CD1c-positive myeloid dendritic cell (primary cell): ENCODE measurements at regions not wholly inside any gene's neighbourhood (a gene's known extent, or its start where the extent isn't known, plus 50 kb on each side); places are given as distances from the start of the nearest gene placed in this dataset.
"Not testable (repeated sequence)": the region's sequence is repeated elsewhere in the genome, so short reads cannot be mapped to it uniquely, and the experiment has no call there.

ENCODE experiments used
- DNase-seq: peaks from one replicate; pipeline ENCODE4 v3.0.0-alpha.2; 2016; ENCODE audit errors: extremely low spot score

DNA sequence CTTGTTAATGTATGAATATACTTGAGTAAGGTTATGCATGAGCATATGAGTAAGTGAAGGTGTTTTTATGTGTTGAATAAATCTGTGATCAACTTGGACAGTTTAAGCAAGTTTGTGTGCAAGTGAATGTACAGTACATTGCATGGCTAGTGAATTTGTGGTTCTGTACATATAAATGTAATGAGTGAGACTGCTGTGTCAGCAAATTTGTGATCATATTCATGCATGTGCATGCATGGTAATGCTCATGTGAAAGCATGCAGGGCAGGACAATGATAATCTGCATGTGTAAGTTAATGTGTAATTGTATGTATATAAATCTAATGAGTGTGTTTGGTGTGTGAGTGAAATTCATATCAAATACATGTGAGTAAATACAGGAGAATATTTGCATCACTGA lies 188.5 kb downstream of the PWWP3B start:
- no peak for DNase-seq

DNA sequence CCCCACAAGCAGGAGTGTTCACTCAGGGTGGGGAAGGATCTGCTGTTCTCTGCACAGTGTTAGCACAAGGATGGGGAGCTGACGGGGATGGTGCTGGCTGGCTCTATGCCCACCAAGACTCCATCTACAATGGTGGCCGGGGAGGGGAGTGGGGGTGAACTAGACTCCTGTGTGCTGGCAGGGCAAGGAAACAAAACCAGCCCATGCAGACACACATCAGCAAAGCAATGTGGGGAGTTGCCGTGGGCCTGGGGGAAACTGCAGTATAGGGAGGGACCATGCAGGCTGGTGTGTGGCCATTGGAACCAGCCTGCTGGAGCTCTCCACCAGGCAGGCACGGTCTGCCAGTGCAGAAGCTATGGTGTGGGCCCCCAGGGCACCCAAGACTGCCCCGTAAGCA lies 195.1 kb downstream of the PWWP3B start:
- DNase-seq: no peak

DNA sequence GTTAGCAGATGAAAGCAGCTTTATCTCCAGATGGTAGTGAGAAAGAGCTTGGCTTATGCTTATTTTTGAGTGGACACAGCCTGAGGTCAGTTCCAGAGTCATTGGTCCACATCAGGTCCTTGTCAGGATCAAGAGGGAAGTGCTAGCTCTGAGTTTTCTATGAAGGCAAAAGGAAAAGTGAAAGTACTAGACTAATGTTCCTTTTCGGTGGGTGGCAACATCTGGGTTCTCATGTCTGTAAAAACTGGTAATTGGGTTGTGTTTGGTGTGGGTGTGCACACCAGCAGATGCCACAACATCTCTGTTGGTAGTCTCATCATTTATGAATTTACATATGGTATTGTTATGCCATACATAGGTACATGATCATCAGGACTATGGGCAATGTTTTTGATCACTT lies 210.5 kb downstream of the PWWP3B start:
- no peak for DNase-seq

DNA sequence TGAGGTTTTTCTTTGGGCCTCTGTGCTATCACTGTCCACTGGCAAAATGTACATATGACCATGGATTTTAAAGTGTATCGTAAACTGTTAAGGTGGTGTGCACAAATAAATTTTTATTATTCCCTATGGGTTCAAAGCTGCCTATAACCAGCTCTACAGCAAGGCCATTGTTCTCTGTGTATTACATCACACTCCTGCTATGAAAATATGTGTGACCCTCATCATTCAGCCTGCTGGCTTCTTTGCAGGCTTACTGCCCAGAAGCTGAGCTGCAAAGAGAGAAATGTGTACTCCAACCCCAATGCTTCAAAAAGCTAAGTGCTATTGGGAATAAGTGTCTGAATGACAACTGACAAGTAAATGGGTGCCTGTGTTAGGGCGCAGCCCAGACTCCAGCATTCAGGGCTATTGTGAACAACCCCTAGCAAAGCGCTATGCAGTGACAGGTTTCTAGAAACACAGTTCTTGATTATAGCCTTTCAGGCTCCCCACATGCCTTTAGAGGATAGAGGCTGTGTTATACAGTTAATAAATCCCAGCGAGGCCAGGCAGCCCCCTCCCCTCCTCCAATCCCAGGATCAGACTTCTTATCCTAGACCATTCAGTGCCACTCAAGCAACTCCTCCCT lies 220.4 kb upstream of the RADX start:
- no peak for DNase-seq

DNA sequence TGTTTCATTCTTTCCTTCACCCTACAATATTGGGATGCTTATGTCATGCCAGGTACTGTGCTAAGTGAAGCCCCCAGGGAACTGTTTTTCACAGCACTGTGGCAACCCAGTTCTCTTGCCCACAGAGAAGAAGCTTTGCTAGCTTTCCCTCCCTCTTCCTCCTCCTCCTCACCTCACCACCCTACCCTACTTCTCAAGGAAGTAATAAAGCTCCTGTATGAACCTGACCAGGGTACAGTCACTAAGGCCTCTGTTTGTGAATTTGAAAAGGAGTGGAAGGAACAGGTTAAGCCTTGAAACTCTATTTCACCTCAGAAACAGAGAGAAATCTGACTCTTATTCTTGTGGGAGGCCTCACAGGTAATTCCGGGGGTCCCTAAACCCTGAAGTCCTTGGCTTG lies 219.4 kb upstream of the RADX start:
- DNase-seq: no peak

DNA sequence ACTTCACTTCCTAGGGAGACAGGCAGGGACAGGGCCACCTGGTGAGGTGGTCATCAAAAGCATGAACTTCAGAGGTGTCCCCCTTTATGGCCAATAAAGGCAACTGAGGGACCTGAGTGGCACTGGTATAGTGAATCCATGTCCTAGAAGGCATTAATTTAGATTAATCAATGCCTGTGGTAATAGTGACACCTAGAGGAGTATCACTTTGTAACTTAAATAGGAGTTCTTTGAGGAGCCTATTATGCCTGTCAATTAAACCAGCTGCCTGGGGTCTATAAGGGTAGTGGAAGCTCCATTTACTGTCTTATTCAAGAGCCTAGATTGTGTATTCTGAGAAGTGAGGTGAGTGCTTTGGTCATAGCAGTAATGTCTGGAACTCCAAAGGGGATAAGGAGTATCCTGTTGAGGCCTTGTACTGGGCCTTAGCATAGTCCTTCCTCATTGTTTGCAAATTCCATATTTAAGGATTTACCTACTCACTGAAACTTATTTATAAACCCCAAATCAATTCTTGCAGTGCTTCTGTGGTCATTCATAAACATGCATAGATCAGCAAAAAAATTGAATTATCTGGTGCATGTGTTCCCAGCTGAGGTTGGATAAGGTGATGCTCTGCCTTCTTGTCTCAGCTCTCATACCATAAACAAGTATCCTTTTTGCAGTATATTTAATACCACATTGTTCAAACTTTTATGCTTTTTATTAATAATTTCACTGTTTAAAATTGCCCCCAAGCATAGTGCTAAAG lies 213.8 kb upstream of the RADX start:
- no peak for DNase-seq

DNA sequence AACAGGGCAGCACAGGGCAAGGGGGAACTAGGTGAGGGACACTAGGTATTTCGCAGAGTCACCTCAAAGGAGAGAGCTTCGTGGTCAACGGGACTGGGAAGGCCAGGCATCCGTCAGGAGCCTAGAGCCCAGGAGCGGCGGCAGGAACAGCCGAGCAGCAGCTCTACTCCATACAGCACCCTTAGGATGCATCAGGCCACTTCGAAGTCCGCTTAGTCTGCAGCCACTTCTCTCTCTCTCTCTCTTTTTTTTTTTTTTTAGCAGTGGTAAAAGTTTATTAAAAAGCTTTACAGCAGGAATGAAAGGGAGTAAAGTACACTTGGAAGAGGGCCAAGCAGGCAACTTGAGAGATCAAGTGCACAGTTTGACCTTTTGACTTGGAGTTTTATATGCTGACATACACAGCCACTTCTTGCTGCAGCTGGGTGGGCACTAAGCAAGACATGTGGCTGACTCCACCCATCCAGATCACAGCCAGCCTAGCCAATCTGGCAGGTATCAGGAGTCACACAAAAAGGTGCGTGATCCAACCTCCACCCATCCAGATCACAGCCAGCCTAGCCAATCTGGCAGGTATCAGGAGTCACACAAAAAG lies 209.7 kb upstream of the RADX start:
- no peak for DNase-seq

DNA sequence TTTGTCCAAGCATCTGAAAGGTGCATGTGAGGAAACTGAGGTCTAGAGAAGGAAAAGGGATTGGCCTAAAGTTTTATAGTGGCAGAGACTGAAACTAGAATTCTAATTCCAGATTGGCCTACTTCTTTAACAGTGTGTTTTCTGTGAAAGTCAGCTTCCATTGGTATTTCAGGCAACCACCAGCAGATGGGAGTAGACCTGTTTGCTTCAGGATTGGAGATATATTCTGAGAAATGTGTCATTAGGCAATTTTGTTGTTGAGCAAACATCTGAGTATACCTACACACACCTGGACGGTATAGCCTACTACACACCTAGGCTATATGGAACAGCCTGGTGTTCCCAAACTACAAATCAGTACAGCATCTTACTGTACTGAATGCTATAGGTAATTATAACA lies 207.3 kb upstream of the RADX start:
- no peak for DNase-seq

DNA sequence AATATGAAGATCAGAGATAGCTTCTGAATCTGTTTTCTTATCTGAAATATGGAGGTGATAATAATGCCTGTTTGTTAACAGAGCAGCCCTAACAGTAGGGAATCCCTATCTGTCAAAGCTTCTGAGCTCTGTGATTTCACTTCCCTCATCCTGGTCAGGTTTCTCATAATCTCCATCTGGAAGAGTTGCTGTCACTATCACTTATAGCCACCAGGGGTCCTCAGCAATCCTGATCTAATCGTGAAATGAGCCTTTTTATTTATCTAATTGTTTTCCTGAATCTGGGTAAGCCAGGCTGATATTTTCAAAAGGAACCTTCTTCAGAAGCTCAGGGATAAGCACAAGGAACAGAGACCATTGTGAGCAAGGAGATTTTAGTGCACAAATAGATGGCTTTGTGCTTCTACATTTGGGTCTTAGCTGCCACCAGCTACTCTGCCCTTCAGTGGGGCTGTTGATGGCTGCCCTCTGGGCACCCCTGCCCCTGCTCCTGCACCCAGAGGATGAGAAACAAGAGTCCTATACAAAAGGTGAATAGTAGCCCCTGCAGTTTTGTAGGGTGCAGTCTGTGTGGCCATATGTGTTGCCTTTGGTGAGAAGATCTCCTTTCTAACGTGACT lies 196.4 kb upstream of the RADX start:
- peak; percentile 13 for DNase-seq

DNA sequence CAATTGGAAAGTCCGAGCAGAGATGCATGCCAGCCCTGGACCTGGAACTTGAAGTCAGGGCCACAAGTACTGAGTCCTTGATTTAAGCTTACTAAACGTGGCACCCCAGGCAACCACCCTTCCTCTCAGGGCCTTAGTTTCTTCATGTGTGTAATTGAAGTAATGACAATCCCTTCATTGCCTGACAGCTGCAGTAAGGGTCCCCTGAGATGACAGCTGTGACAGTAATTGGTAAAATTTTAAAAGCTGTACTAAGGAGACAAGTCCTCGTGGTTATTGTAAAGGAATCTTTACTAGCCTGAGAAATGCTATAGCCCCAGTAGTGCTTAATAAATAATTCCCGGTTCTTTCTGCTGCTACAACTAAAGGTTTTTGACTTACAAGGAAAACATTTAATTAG lies 175.1 kb upstream of the RADX start:
- DNase-seq: no peak

DNA sequence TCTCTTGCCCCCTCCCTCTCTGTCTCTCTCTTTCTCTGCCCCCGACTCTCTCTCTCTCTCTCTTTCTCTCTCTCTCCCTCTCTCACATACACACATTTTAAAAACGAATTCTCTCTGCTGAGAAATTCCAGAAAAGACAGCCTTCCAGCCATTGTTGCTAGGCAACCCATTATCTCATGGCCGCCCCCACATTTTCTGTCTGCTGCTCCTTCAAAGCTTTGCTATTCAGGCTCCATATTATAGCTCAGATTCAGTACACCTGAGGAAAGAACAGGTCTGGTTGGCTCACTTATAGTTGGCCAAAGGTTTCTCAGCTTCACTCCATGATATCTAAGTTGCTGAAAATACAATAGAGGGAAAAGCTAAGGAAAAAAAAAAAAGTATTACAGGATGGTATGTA lies 174.4 kb upstream of the RADX start:
- DNase-seq: no peak

DNA sequence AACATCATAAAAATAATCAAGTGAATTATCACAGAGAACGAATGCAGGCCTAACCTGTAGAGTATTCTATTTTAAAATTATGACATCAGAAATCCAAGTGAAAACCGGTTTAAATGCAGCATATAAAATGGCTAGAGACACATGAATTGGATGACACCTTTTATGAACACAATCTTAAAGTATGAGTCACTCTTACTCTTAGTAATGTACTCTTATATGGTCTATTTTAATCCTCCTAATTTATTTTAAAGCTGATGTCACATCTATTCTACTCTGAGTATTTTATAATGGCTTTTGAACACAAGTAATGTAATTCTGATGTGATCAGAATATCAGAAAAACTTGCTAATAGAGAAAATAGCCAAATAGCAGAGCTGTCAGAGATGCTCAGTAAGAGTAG lies 161.4 kb upstream of the RADX start:
- no peak for DNase-seq

DNA sequence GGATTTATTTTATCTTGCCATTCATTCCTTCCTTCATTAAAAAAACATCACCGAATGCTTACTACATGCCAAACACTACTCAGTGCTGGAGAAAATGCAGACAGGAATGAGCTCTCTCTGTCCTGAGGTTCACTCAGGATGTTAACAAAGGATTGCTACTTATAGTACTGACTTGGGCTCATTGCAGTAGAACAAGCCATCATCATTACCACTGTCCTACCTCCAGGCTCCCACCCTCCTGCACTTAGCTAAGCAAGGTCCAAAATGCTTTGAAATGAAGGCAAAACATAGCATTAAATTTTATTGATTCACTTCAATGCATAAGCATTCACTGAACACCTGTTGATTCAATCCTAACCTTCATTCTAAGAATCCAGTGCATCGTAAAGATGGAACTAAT lies 159.8 kb upstream of the RADX start:
- no peak for DNase-seq

DNA sequence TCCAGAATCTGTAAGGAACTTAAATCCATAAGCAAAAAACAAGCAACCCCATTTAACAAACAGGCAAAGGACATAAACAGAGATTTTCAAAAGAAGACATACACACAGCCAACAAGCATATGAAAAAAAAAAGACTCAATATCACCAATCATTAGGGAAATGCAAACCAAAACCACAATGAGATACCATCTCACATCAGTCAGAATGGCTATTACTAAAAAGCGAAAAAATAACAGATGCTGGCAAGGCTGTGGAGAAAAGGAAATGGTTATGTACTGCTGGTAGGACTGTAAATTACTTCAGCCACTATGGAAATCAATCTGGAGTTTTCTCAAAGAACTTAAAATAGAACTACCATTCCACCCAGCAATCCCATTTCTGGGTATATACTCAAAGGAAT lies 156.8 kb upstream of the RADX start:
- DNase-seq: no peak

DNA sequence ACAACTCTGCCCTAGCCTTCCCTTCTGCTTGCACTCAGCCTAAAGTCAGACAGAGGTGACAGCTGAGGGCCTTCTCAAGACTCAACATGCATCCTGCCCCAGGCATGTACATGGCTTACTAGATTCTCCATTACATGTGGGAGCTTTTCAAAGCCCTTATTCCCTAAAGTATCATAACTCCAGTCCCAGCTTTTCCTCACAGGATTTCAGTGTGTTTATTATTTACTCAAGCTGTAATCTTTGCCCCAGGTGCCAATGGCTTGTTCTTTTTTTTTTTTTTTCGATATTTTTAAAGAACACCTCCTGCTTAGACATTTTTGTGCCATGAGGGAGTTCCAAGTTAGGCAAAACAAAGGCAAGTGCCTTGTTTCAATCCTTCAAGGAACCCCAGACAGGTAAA lies 154.0 kb upstream of the RADX start:
- no peak for DNase-seq

DNA sequence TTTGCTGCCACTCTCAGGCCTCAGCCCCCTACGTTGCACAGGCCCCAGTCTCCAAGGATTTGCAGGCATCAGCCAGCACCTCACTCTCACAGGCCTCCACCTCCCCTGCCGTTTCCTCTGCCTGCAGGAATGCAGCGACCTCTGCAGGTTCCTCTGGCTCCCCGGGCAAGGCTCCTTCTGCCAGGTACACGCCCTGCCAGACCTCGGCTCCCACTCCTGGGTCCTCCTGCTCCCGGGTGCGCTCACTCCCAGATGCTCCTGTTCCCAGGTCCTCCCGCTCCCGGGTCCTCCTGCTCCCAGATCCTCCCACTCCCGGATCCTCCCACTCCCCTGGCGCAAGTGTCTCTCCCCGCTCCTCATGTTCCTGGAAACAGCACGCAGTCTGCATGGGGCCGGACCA lies 144.4 kb upstream of the RADX start:
- no peak for DNase-seq

DNA sequence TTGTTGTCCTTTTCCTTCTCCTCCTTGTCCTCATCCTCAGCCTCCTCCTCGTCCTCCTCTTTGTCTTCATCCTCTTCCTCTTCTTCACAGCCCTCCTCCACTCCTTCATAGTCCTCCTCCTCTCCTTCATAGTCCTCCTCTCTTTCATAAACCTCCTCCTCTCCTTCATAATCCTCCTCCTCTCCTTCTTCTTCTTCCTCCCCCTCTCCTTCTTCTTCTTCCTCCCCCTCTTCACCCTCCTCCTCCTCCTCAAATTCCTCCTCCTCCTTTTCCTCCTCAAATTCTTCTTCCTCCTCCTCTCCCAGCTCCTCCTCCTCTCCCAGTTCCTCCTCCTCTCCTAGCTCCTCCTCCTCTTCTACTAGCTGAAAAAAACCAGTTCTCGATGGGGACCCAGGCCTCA lies 143.8 kb upstream of the RADX start:
- DNase-seq: no peak

DNA sequence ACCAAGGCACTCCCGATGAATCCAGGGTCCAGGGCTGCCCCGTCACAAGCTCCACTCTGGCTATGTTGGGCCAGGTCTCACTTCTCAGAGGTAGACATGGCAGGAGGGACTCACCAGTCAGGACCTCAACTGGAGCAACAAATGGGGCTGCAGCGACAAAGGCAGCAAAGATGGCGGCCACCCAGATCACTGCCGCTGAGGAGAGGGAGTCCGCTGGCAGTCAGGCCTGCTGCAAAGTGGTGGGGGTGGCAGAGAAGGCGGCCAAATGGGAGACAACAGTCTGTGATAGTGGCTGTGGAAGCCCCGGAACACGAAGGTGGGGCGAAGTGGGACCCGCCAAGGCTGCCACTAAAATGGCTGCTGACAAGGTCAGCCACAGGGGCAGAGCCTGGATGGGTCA lies 143.3 kb upstream of the RADX start:
- DNase-seq: no peak

DNA sequence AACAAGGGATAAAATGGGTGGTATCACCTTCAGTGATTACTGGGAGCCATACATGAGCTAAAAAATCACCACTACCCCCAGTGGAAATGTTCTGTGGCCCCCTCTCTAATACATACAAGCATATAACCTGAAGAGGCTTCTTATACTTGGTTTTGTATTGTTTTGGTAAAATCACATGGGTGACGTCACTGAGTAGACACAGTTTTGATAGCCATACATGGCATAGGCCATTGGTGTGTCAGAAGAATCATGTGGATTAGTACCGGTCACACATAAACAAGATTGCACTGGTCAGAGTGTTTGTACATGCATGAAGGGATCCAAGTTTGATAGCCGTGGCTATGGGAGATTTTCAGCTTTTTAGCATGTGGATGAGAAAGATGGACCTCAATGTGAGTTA lies 131.9 kb upstream of the RADX start:
- no peak for DNase-seq

DNA sequence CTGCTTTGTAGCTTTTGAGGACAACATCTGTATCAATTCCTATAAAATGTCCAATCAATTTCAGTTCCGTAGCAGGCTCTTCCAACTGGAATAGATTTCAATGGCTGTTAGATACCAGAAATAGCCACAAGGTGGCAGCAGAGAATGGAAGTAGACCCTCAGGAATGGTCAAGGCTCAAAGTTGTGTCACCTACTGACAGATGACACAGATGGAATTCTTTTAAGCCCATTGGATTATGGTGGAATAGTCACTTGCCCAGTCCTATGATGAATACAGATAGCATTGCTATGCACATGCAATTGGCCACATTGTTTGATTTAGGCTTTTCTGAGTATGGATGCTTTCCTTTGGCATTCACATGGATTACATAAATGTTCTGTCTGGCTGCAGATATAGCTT lies 130.4 kb upstream of the RADX start:
- DNase-seq: peak; percentile 39

DNA sequence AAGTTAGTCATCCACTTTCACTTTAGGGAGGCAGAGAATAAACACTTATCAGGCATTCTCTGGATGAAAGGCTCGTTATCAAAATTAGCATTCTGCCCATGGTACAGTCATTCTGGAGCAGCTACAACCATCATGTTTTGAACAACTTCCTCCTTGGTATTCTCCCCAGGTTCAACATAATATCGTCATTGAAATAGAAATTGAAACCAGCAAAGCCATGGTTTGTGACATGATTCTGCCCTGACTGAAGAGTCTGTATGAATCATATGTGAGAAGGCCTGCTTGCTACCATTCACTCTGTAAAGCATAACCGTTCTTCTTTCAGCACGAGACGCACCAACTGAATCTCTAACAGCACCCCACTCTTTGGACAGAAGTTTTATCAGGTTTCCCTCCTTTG lies 127.5 kb upstream of the RADX start:
- peak; percentile 1 for DNase-seq

DNA sequence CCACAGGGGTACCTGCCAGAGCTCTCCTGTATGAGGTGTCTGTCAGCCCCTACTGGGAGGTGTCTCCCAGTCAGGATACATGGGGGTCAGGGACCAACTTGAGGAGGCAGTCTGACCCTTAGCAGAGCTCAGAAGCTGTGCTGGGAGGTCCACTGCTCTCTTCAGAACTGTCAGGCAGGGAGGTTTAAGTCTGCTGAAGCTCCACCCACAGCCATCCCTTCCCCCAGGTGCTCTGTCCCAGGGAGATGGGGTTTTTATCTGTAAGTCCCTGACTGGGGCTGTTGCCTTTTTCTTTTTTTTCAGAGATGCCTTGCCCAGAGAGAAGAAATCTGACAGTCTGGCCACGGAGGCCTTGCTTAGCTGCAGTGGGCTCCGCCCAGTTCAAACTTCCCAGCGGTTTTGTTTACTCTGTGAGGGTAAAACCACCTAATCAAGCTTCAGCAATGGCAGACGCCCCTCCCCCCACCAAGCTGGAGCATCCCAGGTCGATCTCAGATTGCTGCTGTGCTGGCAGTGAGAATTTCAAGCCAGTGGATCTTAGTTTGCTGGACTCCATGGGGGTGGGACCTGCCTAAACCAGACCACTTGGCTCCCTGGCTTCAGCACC lies 118.5 kb upstream of the RADX start:
- DNase-seq: not testable (repeated sequence)

DNA sequence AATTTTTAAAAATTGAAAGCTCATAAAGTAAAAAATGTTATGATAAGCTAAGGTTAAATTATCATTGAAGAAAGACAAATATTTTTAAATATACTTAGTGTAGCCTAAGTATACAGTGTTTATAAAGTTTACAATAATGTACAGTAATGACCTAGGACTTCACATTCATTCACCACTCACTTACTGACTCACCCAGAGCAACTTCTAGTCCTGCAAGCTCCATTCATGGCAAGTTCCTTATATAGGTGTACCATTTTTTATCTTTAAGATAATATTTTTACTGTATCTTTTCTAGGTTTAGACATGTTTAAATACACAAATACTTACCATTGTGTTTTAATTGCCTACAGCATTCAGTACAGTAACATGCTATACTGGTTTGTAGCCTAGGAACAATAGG lies 112.3 kb upstream of the RADX start:
- no peak for DNase-seq
